Panc1 (cell line): ENCODE measurements at regions not wholly inside any gene's neighbourhood (a gene's known extent, or its start where the extent isn't known, plus 50 kb on each side); places are given as distances from the start of the nearest gene placed in this dataset.

Source experiments
- ATAC-seq: fragments of 200-7000 bp; cut with Tn5 transposase; 2 replicates; pipeline ENCODE4 v1.9.1; 2020; ENCODE audit warnings: mild to moderate bottlenecking, moderate library complexity
- BruUV-seq: library from RNA; stranded (reverse); fragments of 400-500 nt; replicated peaks from 2 replicates; lab custom pipeline; 2021; lab: Mats Ljungman, UMichigan
- CTCF ChIA-PET: fragments of 300-600 bp; sonication (Branson Sonifier 250); formaldehyde crosslinking; loops from one replicate; lab custom pipeline; 2022; ENCODE audit warnings: antibody characterized with exemption; lab: Charles Lee
- POLR2A ChIA-PET: fragments of 300-600 bp; sonication (Branson Sonifier 250); formaldehyde crosslinking; loops from one replicate; lab custom pipeline; 2022; ENCODE audit warnings: antibody characterized with exemption; lab: Charles Lee
- DNase-seq: peaks from one replicate; pipeline ENCODE4 v3.0.0-alpha.2; 2010; ENCODE audit warnings: low read depth, low spot score
- H3K27ac ChIP-seq: 2 replicates; pipeline ENCODE4 v1.5.1; 2011; ENCODE audit warnings: mild to moderate bottlenecking, low read length, inconsistent platforms
- H3K27me3 ChIP-seq: fragments of 200-500 bp; sonication (Bioruptor generic); 2 replicates; pipeline ENCODE4 v1.6.0; 2014; ENCODE audit warnings: low read length, inconsistent platforms; ENCODE audit not compliant: control insufficient read depth, insufficient read depth
- H3K36me3 ChIP-seq: fragments of 200-500 bp; sonication (Bioruptor generic); 2 replicates; pipeline ENCODE4 v1.5.1; 2014; ENCODE audit warnings: inconsistent platforms, mild to moderate bottlenecking, low read length, moderate library complexity; ENCODE audit not compliant: control insufficient read depth, insufficient read depth
- H3K4me1 ChIP-seq: 2 replicates; pipeline ENCODE4 v1.5.1; 2011; ENCODE audit warnings: inconsistent platforms, mild to moderate bottlenecking, low read length, moderate library complexity; ENCODE audit not compliant: control insufficient read depth, insufficient read depth
- H3K4me3 ChIP-seq, 2 experiments: 2 replicates each; pipeline ENCODE4 v1.5.1; 2011 to 2012; ENCODE audit warnings: low read depth in 2 of 2, low read length in 2 of 2, mild to moderate bottlenecking in 2 of 2, inconsistent platforms in 1 of 2, moderate library complexity in 1 of 2
- H3K9me3 ChIP-seq: fragments of 200-500 bp; sonication (Bioruptor generic); 2 replicates; pipeline ENCODE4 v1.5.1; 2014; ENCODE audit warnings: low read depth, mild to moderate bottlenecking, inconsistent platforms, low read length, moderate library complexity; ENCODE audit not compliant: control insufficient read depth, insufficient read depth
- POLR2AphosphoS5 ChIP-seq: IDR thresholded peaks from 2 replicates; pipeline ENCODE4 v1.6.1; 2012; ENCODE audit warnings: mild to moderate bottlenecking, low read depth, low read length, moderate library complexity
- SIN3A ChIP-seq: IDR thresholded peaks from 2 replicates; pipeline ENCODE4 v1.6.1; 2012; ENCODE audit warnings: low read depth, mild to moderate bottlenecking, low read length, moderate library complexity, borderline replicate concordance; ENCODE audit not compliant: insufficient read depth
- TCF7L2 ChIP-seq: IDR thresholded peaks from 2 replicates; pipeline ENCODE4 v1.6.1; 2011; ENCODE audit warnings: mild to moderate bottlenecking, low read depth, low read length, inconsistent platforms
- in situ Hi-C: cut with HindIII; loops from 2 replicates; pipeline ENCODE4 v1.10.0; 2016; ENCODE audit warnings: low sequenced_read_pairs, low pct_unique_long_range_greater_than_20kb
- intact Hi-C: fragments of 100-400 bp; cut with micrococcal nuclease; formaldehyde crosslinking; loops from one replicate; pipeline ENCODE4 v1.10.0; 2022; ENCODE audit not compliant: unreplicated experiment
- TF ChIP-seq, protein P1 (sequence below), 2 experiments: IDR thresholded peaks; 2 replicates each; pipeline ENCODE4 v1.6.1; 2011 to 2012; ENCODE audit warnings: low read depth in 2 of 2, control low read depth in 1 of 2, low read length in 1 of 2, mild to moderate bottlenecking in 1 of 2, moderate library complexity in 1 of 2; ENCODE audit not compliant: insufficient read depth in 1 of 2
- TF ChIP-seq, protein P2 (sequence below): fragments of 450-650 bp; IDR thresholded peaks from 2 replicates; pipeline ENCODE4 v1.5.1; 2017; ENCODE audit warnings: mild to moderate bottlenecking

DNA sequence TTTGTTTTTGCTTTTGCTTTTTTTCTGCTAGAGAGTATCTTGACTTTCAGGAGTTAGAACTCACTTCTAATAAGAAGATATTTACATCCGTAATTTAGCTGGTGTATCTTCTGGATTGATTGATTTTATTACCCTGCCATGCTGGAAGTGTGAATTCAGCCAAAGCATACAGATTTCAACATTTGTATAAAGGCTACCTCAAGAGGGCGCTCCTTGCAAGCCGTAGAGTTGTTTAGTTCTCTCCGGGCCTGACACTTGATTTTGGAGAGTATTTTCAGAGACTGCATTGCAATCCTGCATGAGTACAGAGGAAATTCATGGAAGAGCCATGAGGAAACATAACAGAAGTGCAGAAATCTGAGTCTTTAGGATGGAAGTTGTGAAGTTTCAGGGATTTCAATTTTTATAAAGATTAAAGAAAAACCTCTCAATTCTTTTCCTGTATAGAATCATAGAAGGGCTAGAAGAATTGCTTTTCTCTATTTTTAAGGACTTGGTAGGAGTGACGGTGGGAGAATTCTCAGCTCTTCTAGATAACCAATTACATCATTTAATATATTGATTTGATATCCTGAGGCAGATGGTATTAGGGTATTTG is 66.7 kb upstream of the TIAM2 start:
- Histone ChIP-seq H3K36me3 (no peaks in the 10 kb centered on the region), H3K27me3 (no peaks in the 10 kb centered on the region), H3K9me3 (no peaks in the 10 kb centered on the region), H3K27ac (no peak overlapping the region), H3K4me1 (peaks cover 13% of the 10 kb centered on the region; the same call in 1 of the 2 replicates), H3K4me3 (no peak overlapping the region)
- ChIA-PET CTCF (interaction anchor here (0.5 to 1.4 kb wide), 6 partner anchors 29 to 320 kb away, joined by 3 to 7 read pairs (median 5); no protein-coding TSS in a partner anchor), POLR2A (interaction anchor here (0.7 kb wide), 1 partner anchor 235 kb away, joined by 5 read pairs; no protein-coding TSS in a partner anchor)
- no TSS peak for BruUV-seq
- in situ Hi-C loops, result no loop called here
- intact Hi-C loops, result loop anchor here (1.0 to 5.0 kb wide), 2 partner anchors 246 to 319 kb away; no protein-coding TSS in a partner anchor
- peak; percentile 43 for DNase-seq
- TF ChIP-seq, protein P1, sequence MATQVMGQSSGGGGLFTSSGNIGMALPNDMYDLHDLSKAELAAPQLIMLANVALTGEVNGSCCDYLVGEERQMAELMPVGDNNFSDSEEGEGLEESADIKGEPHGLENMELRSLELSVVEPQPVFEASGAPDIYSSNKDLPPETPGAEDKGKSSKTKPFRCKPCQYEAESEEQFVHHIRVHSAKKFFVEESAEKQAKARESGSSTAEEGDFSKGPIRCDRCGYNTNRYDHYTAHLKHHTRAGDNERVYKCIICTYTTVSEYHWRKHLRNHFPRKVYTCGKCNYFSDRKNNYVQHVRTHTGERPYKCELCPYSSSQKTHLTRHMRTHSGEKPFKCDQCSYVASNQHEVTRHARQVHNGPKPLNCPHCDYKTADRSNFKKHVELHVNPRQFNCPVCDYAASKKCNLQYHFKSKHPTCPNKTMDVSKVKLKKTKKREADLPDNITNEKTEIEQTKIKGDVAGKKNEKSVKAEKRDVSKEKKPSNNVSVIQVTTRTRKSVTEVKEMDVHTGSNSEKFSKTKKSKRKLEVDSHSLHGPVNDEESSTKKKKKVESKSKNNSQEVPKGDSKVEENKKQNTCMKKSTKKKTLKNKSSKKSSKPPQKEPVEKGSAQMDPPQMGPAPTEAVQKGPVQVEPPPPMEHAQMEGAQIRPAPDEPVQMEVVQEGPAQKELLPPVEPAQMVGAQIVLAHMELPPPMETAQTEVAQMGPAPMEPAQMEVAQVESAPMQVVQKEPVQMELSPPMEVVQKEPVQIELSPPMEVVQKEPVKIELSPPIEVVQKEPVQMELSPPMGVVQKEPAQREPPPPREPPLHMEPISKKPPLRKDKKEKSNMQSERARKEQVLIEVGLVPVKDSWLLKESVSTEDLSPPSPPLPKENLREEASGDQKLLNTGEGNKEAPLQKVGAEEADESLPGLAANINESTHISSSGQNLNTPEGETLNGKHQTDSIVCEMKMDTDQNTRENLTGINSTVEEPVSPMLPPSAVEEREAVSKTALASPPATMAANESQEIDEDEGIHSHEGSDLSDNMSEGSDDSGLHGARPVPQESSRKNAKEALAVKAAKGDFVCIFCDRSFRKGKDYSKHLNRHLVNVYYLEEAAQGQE (IDR thresholded peaks at IDR 0.05; ENCODE audit: insufficient read depth in 1 of 2, low read depth in 2 of 2, low read length in 1 of 2), result no peak
- TF ChIP-seq, protein P2, sequence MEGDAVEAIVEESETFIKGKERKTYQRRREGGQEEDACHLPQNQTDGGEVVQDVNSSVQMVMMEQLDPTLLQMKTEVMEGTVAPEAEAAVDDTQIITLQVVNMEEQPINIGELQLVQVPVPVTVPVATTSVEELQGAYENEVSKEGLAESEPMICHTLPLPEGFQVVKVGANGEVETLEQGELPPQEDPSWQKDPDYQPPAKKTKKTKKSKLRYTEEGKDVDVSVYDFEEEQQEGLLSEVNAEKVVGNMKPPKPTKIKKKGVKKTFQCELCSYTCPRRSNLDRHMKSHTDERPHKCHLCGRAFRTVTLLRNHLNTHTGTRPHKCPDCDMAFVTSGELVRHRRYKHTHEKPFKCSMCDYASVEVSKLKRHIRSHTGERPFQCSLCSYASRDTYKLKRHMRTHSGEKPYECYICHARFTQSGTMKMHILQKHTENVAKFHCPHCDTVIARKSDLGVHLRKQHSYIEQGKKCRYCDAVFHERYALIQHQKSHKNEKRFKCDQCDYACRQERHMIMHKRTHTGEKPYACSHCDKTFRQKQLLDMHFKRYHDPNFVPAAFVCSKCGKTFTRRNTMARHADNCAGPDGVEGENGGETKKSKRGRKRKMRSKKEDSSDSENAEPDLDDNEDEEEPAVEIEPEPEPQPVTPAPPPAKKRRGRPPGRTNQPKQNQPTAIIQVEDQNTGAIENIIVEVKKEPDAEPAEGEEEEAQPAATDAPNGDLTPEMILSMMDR, result peak; percentile 86
- TF ChIP-seq TCF7L2 (no peak), SIN3A (no peak)
- peak; percentile 84 for ATAC-seq

DNA sequence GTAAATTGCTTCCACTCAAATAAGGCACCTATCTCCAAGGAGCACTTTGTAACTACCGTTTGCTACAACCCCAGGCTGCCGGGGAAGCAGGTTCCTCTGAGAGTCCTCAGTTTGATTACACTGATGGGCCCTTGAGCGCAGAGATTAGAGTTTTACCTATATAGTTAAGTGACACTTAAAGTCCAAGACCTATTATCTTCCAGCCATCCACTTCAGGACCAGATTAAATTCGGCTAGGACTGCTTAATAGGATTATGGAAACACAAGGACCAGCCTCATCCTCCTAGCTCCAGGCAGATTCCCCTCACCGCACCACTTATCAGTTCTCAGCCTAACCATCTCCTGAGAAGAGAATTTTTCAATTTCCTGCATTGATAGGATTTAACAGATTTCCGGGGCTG is 64.7 kb upstream of the TIAM2 start:
- no peak for ATAC-seq
- no peak overlapping the region for H3K27ac ChIP-seq
- peaks cover 13% of the 10 kb centered on the region; the same call in 1 of the 2 replicates for H3K4me1 ChIP-seq
- in situ Hi-C loops, result no loop called here
- no peaks in the 10 kb centered on the region for H3K27me3 ChIP-seq
- CTCF ChIA-PET, result interaction anchor here (0.7 to 1.5 kb wide), 2 partner anchors 10 to 318 kb away, joined by 3 to 14 read pairs; no protein-coding TSS in a partner anchor
- intact Hi-C loops, result no loop called here
- no peak for DNase-seq
- no TSS peak for BruUV-seq
- POLR2A ChIA-PET, result no interaction called here
- TF ChIP-seq, protein P1 (IDR thresholded peaks at IDR 0.05; ENCODE audit: insufficient read depth in 1 of 2, low read depth in 2 of 2, low read length in 1 of 2), result no peak
- no peak for TF ChIP-seq TCF7L2
- TF ChIP-seq POLR2AphosphoS5, result no peak
- TF ChIP-seq SIN3A, result no peak
- TF ChIP-seq, protein P2, result no peak
- no peaks in the 10 kb centered on the region for H3K9me3 ChIP-seq
- H3K4me3 ChIP-seq, result no peak overlapping the region
- no peaks in the 10 kb centered on the region for H3K36me3 ChIP-seq
